GM13976 (cell line): ENCODE measurements at regions not wholly inside any gene's neighbourhood (a gene's known extent, or its start where the extent isn't known, plus 50 kb on each side); places are given as distances from the start of the nearest gene placed in this dataset.

Experiments
- DNase-seq: peaks from one replicate; pipeline ENCODE4 v3.0.0; 2012; ENCODE audit warnings: low spot score
- in situ Hi-C: fragments of 300-500 bp; cut with MboI; formaldehyde crosslinking; loops from one replicate; pipeline ENCODE4 v1.12.0; 2022; ENCODE audit warnings: low sequenced_read_pairs, mixed read lengths, inconsistent platforms; ENCODE audit not compliant: unreplicated experiment
- TF ChIP-seq, protein P1 (sequence below): IDR thresholded peaks from 2 replicates; pipeline ENCODE4 v1.5.1; 2012; ENCODE audit warnings: borderline replicate concordance, mild to moderate bottlenecking; ENCODE audit not compliant: insufficient read depth; ENCODE audit errors: extremely low read depth, missing control alignments, control extremely low read depth

DNA sequence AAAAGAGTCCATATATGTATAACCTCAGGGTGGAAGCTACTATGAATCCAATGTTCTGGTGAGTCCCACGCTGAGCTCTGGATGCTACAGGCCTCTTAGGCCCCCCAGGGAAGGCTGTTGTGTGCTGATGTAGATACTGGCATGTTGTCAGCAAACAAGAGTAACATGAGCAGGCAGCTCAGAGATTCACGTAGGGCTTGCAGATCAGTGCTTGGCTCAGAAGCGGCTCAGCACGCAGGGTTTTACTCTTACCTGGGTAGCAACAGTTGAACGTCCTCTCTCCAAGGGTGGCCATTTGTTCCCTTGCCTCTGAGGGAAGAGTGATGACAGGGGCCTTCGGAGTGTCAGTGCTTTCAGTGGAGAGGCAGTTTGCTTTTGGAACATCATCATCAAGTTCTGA lies 93.4 kb downstream of the ZFP64 start:
- TF ChIP-seq, protein P1, sequence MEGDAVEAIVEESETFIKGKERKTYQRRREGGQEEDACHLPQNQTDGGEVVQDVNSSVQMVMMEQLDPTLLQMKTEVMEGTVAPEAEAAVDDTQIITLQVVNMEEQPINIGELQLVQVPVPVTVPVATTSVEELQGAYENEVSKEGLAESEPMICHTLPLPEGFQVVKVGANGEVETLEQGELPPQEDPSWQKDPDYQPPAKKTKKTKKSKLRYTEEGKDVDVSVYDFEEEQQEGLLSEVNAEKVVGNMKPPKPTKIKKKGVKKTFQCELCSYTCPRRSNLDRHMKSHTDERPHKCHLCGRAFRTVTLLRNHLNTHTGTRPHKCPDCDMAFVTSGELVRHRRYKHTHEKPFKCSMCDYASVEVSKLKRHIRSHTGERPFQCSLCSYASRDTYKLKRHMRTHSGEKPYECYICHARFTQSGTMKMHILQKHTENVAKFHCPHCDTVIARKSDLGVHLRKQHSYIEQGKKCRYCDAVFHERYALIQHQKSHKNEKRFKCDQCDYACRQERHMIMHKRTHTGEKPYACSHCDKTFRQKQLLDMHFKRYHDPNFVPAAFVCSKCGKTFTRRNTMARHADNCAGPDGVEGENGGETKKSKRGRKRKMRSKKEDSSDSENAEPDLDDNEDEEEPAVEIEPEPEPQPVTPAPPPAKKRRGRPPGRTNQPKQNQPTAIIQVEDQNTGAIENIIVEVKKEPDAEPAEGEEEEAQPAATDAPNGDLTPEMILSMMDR, result no peak
- in situ Hi-C loops, result no loop called here
- no peak for DNase-seq

DNA sequence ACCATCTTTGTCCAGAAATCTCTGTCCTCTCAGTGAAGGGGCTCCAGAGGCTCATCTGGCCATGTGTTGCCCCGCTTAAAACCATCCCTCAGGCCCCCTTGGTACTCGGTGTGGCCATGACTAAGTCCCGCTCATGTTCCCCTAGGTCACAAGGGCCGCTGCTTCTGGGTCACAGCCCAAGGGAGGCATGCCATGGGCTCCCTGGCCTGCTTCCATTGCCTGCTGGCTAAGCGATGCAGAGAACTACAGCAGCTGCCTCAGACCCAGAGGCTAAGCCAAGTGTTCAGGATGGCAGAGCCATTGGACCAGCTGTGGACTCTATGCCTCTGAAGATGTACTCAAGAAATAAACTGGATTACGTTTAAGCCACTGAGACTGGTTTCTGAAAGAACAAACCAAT lies 95.5 kb downstream of the ZFP64 start:
- TF ChIP-seq, protein P1, result no peak
- no peak for DNase-seq
- in situ Hi-C loops, result no loop called here

DNA sequence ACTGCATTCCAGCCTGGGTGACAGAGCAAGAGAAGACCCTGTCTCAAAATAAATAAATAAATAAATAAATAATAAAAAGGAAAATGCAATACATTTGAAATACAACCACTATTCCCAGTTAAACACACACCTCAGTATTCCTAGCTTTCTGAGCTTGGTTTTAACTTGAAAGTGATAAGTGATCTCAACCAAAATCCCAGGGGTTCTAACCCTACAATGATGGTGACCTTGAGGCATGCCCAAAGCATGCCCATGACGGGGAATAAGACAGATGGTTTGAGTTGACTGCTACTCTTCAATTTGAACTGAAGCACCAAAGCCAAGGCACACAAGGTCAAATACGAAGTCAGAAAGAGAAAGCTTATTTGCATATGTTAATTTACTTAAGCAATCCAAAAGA lies 96.9 kb downstream of the ZFP64 start:
- DNase-seq, result no peak
- TF ChIP-seq, protein P1, result no peak
- in situ Hi-C loops, result no loop called here

DNA sequence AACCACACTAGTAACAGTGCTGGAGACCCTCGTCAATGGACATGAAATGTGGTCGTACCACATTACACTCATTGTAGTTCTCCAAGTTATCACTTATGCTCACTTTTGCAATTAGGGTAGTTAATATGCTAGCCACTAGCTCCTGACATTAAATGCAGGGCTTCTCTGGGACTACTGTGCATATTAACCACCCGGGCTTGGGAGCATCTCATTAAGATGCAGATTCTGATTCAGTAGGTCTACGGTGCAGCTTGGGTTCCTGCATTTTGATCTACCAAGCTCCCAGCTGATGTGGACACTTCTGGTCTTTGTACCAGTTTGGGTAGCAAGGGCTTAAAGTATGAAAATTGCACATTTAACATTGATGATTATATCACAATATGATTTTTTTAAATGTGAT lies 98.0 kb downstream of the ZFP64 start:
- no peak for DNase-seq
- TF ChIP-seq, protein P1, result no peak
- in situ Hi-C loops, result no loop called here

DNA sequence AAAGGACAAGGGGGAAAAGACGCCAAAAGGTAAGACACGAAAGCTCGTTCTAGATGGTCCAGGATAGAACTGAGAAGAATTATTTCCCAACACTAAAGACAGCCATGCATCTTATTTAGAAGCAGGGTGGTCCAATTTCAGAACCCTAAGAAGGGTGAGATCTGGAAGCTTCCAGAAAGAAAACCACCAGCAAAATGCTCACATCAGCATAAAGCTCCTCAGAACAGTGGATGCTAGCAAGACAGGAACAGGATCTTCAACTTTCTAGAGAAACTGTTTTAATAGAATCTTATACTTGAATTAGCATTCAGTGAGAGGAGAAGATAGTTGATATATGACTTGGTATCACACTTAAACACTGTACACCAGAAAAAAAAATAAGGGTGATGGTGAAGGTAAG lies 101.5 kb downstream of the ZFP64 start:
- TF ChIP-seq, protein P1, result no peak
- no peak for DNase-seq
- in situ Hi-C loops, result no loop called here

DNA sequence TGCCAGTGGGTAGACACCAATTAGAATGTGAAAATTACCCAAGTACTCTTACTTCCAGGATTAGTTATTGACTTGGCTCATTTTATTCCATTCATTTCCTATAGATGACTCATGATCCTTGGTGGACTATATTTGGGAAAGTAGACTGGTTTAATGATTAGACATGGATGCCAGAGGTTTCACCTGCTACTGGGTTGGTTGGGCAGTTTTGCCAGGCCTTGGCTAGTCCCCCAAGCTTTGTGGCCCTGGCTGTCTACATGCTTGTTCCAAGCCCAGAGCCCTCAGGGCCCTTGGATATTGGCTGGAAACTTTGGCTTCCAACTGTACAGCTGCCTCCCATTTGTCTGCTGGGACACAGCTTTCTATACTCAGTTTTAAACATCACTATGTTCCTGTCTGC lies 104.1 kb downstream of the ZFP64 start:
- in situ Hi-C loops, result no loop called here
- TF ChIP-seq, protein P1, result no peak
- DNase-seq, result no peak

DNA sequence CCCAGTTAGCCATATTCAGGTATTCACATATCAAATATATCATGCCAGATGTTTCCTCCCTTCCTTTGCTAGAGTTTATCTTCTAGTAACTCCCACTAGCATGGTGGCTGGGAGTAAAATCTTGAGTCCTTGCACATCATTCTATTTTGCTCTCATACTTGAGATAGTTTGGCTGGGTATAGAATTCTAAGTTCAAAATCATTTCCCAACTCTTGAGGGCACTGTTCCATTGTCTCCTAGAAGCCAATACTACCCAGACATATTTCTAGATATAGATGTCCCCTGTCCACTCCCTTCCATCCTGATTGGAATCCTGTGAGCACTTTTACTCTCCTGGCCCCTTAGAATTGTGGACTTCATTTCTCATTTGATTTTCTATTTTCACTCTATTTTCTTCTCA lies 104.7 kb downstream of the ZFP64 start:
- TF ChIP-seq, protein P1, result no peak
- in situ Hi-C loops, result no loop called here
- DNase-seq, result no peak
